Left ventricle myocardium inferior (tissue), 1 donor: ENCODE measurements at regions not wholly inside any gene's neighbourhood (a gene's known extent, or its start where the extent isn't known, plus 50 kb on each side); places are given as distances from the start of the nearest gene placed in this dataset.

ENCODE experiments used
- DNase-seq: peaks from one replicate; pipeline ENCODE4 v3.0.0-alpha.2; 2020
- H3K27ac ChIP-seq: fragments of 200-600 bp; replicated peaks from 2 replicates; pipeline ENCODE4 v1.8.0; 2021
- H3K27me3 ChIP-seq: fragments of 200-600 bp; 2 replicates; pipeline ENCODE4 v1.8.0; 2021; ENCODE audit warnings: low read depth
- H3K36me3 ChIP-seq: fragments of 200-600 bp; 2 replicates; pipeline ENCODE4 v1.8.0; 2021
- H3K4me1 ChIP-seq: fragments of 200-600 bp; 2 replicates; pipeline ENCODE4 v1.8.0; 2021
- H3K4me3 ChIP-seq: fragments of 200-600 bp; 2 replicates; pipeline ENCODE4 v1.8.0; 2021; ENCODE audit warnings: mild to moderate bottlenecking, moderate library complexity
- H3K9me3 ChIP-seq: fragments of 200-600 bp; replicated peaks from 2 replicates; pipeline ENCODE4 v1.8.0; 2021
- CTCF ChIP-seq: fragments of 200-600 bp; IDR thresholded peaks from 2 replicates; pipeline ENCODE4 v1.8.0; 2021; ENCODE audit warnings: antibody characterized with exemption, mild to moderate bottlenecking, borderline replicate concordance
- intact Hi-C: fragments of 100-400 bp; cut with micrococcal nuclease; formaldehyde crosslinking; loops from one replicate; pipeline ENCODE4 v1.11.0; 2022
- donor health status: DM: no; HTN: yes; CAD: no; lungs with severe emphysema.

DNA sequence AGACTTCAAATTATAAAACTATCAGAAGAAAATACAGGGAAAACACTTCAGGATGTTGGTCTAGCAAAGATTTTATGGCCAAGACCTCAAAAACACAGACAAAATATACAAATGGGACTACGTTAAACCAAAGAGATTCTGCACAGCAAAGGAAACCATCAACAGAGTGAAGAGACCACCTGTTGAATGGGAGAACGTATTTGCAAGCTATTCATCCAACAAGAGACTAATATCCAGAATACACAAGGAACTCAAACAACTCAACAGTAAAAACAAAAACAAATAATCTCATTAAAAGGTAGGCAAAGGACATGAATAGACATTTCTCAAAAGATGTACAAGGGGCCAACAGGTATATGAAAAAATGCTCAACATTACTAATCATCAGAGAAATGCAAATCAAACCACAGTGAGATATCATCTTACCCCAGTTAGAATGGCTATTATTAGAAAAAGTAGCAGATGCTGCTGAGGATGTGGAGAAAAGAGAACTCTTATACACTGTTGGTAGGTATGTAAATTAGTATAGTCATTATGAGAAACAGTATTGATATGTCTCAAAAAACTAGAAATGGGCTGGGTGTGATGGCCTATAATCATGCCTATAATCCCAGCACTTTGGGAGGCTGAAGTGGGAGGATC, 112.6 kb downstream of the LRIG2 start:
- H3K36me3 ChIP-seq: no peaks in the 10 kb centered on the region
- H3K9me3 ChIP-seq: peaks cover 35% of the 10 kb centered on the region
- H3K27ac ChIP-seq: no peak overlapping the region
- H3K27me3 ChIP-seq: peaks cover 5% of the 10 kb centered on the region
- DNase-seq: no peak
- H3K4me3 ChIP-seq: no peak overlapping the region
- intact Hi-C loops: no loop called here
- H3K4me1 ChIP-seq: no peaks in the 10 kb centered on the region
- no peak for TF ChIP-seq CTCF

- H3K4me1 ChIP-seq: no peaks in the 10 kb centered on the region
- H3K4me3 ChIP-seq: no peak overlapping the region
- intact Hi-C loops: no loop called here
- H3K27me3 ChIP-seq: peaks cover 9% of the 10 kb centered on the region
- no peaks in the 10 kb centered on the region for H3K36me3 ChIP-seq
- peaks cover 15% of the 10 kb centered on the region for H3K9me3 ChIP-seq
- no peak for TF ChIP-seq CTCF
- no peak for DNase-seq
- no peak overlapping the region for H3K27ac ChIP-seq
Observed at GRCh38 chr1:113190078-113190477, 117.1 kb downstream of the LRIG2 start.

DNA sequence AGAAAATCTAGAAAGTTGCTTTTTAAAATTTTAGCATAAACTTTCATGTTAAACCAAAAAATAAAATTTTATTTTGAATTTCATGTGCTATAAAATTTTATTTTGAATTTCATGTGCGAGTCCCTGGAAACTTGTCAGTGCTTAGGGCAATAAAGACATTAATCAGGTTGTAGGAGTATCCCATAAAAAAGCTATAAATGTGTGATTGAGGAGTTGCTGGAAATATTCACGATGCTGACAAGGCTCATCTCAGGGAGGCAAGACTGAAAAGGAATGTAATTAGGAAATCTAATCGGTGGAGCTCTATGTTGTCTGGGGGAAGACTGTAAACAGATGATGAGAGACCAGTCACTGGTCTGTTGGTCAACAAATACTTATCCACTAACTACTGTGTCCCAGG, 117.9 kb downstream of the LRIG2 start:
- Histone ChIP-seq H3K36me3 (no peaks in the 10 kb centered on the region), H3K9me3 (peaks cover 7% of the 10 kb centered on the region), H3K27ac (no peak overlapping the region), H3K4me3 (no peak overlapping the region), H3K27me3 (peaks cover 9% of the 10 kb centered on the region), H3K4me1 (no peaks in the 10 kb centered on the region)
- intact Hi-C loops: no loop called here
- TF ChIP-seq CTCF: no peak
- no peak for DNase-seq

- H3K9me3 ChIP-seq: peaks cover 7% of the 10 kb centered on the region
- no peak for TF ChIP-seq CTCF
- H3K36me3 ChIP-seq: no peaks in the 10 kb centered on the region
- no peaks in the 10 kb centered on the region for H3K4me1 ChIP-seq
- peaks cover 9% of the 10 kb centered on the region for H3K27me3 ChIP-seq
- no peak overlapping the region for H3K4me3 ChIP-seq
- intact Hi-C loops: no loop called here
- no peak overlapping the region for H3K27ac ChIP-seq
- no peak for DNase-seq
Observed at GRCh38 chr1:113191579-113192076, 118.6 kb downstream of the LRIG2 start.

- intact Hi-C loops: no loop called here
- no peaks in the 10 kb centered on the region for H3K4me1 ChIP-seq
- no peaks in the 10 kb centered on the region for H3K36me3 ChIP-seq
- no peak for DNase-seq
- no peak overlapping the region for H3K4me3 ChIP-seq
- no peak for TF ChIP-seq CTCF
- peaks cover 9% of the 10 kb centered on the region for H3K27me3 ChIP-seq
- no peak overlapping the region for H3K27ac ChIP-seq
- peaks cover 7% of the 10 kb centered on the region for H3K9me3 ChIP-seq
Observed at GRCh38 chr1:113192242-113192641, 119.2 kb downstream of the LRIG2 start.
